Epithelial cell of esophagus (primary cell): ENCODE measurements at regions not wholly inside any gene's neighbourhood (a gene's known extent, or its start where the extent isn't known, plus 50 kb on each side); places are given as distances from the start of the nearest gene placed in this dataset.
A peak's percentile ranks its signal among the peaks of the same experiment; 100 is the strongest.

Source experiments
- DNase-seq: peaks from one replicate; pipeline ENCODE4 v3.0.0; 2010; ENCODE audit warnings: low read depth
- H3K4me3 ChIP-seq: 2 replicates; pipeline ENCODE4 v1.5.1; 2011; ENCODE audit warnings: mild to moderate bottlenecking, low read length, control low read depth
- CTCF ChIP-seq: IDR thresholded peaks from 2 replicates; pipeline ENCODE4 v1.5.1; 2011; ENCODE audit warnings: low read depth, mild to moderate bottlenecking, low read length, control low read depth, inconsistent platforms; ENCODE audit not compliant: insufficient read depth; ENCODE audit errors: missing control alignments

GRCh38 chr1:197850918-197851317 is 51.5 kb upstream of the C1orf53 start:
- no peak overlapping the region for H3K4me3 ChIP-seq
- no peak for DNase-seq
- no peak for TF ChIP-seq CTCF

- DNase-seq: no peak
- H3K4me3 ChIP-seq: no peak overlapping the region
- TF ChIP-seq CTCF: no peak
These were observed 52.4 kb upstream of the C1orf53 start for GRCh38 chr1:197850042-197850441.

GRCh38 chr1:197848350-197848749 is 54.1 kb upstream of the C1orf53 start:
- DNase-seq: no peak
- no peak for TF ChIP-seq CTCF

GRCh38 chr1:197845886-197846285 is 56.5 kb upstream of the C1orf53 start:
- H3K4me3 ChIP-seq: no peak overlapping the region
- DNase-seq: no peak
- no peak for TF ChIP-seq CTCF

More at GRCh38 chr1:197848350-197848749, 54.1 kb upstream of the C1orf53 start:
- no peak overlapping the region for H3K4me3 ChIP-seq

GRCh38 chr1:197844651-197845050 is 57.8 kb upstream of the C1orf53 start:
- no peak overlapping the region for H3K4me3 ChIP-seq
- no peak for TF ChIP-seq CTCF
- DNase-seq: no peak

GRCh38 chr1:197843401-197843800 is 59.0 kb upstream of the C1orf53 start:
- DNase-seq: peak; percentile 56
- H3K4me3 ChIP-seq: no peak overlapping the region
- TF ChIP-seq CTCF: no peak

- no peak overlapping the region for H3K4me3 ChIP-seq
- no peak for TF ChIP-seq CTCF
- DNase-seq: no peak
These were observed 59.8 kb upstream of the C1orf53 start for GRCh38 chr1:197842646-197843045.
